ENCODE measurements at regions not wholly inside any gene's neighbourhood (a gene's known extent, or its start where the extent isn't known, plus 50 kb on each side); places are given as distances from the start of the nearest gene placed in this dataset.
A peak's percentile ranks its signal among the peaks of the same experiment; 100 is the strongest.

DNA sequence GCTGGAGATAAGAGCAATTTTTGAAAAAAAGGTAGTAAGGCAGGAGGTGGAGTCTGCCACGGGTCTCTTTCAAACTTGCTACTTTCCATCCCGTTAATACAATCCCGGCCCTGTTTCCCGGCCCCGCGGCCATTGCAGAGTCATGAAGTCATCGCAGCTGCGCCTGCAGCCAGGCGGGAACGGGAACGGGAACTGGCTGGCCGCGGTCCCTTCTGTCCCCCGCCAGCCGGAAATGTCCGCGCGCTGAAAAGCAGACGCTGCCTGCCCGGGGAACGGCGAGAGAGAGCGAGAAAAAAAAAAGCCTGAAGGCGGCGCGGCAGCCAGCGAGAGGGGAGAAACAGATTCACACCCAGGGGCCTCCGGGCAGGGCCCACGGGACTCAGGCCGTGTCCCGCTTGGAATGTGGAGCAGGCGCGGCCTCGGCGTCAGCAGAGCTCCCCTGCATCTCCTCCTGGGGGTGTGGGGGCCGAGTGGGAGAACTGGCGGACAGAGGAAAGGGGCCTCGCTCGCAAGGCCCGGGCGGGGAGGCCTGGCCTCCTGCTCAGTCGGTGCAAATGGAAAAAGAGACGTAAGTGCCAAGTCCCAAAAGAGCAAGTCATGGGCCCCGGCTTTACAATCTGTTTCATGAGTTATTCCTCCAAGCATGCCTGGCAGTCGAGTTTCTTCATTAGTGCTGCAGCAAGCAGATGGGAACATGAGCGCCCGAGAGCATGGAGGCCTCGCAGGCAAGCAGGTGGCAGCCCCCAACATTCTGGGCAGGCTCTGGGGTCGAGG is 201.2 kb upstream of the GAS1 start:
- peak overlapping the region; percentile 42 for H3K4me3 ChIP-seq
- ATAC-seq (peak; percentile 83 to 94), DNase-seq (peak; percentile 70)
- no peaks in the 10 kb centered on the region for H3K36me3 ChIP-seq
- intact Hi-C loops (cut with DNase I), result no loop called here
- H3K27ac ChIP-seq, result peak overlapping the region; percentile 81
- peaks cover 6% of the 10 kb centered on the region for H3K4me1 ChIP-seq
- TF ChIP-seq CTCF (IDR thresholded peaks at IDR 0.05), result no peak
- no peaks in the 10 kb centered on the region for H3K9me3 ChIP-seq
- H3K27me3 ChIP-seq (ENCODE audit: low read depth), result peaks cover 12% of the 10 kb centered on the region

GRCh38 chr9:87149799-87150198 is 202.5 kb upstream of the GAS1 start:
- Histone ChIP-seq H3K4me3 (no peak overlapping the region), H3K27ac (no peak overlapping the region), H3K36me3 (no peaks in the 10 kb centered on the region), H3K4me1 (peaks cover 6% of the 10 kb centered on the region), H3K27me3 (ENCODE audit: low read depth) (peaks cover 18% of the 10 kb centered on the region), H3K9me3 (no peaks in the 10 kb centered on the region)
- intact Hi-C loops (cut with DNase I), result no loop called here
- DNase-seq (no peak), ATAC-seq (no peak)
- TF ChIP-seq CTCF (IDR thresholded peaks at IDR 0.05), result no peak

DNA sequence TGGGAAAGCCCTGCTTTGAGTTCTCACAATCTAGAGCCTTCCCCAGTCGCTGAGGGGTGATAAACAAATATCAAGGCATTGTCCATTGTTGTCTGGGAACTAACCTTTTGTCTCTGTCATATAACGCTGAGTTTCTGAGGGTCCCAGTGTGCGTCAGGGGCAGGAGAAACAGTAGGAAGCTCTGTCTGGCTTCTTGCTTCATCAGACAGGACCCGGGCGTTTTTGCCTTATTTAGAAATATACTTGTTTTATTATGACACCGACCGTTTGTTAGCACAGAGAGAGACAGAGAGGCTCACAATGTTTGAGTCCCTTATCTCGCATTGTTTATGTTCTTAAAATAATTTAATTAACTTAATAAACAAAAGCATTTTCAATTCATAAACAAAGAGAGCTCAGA is 204.9 kb upstream of the GAS1 start:
- TF ChIP-seq CTCF (IDR thresholded peaks at IDR 0.05), result no peak
- no peak for DNase-seq
- peaks cover 6% of the 10 kb centered on the region for H3K4me1 ChIP-seq

DNA sequence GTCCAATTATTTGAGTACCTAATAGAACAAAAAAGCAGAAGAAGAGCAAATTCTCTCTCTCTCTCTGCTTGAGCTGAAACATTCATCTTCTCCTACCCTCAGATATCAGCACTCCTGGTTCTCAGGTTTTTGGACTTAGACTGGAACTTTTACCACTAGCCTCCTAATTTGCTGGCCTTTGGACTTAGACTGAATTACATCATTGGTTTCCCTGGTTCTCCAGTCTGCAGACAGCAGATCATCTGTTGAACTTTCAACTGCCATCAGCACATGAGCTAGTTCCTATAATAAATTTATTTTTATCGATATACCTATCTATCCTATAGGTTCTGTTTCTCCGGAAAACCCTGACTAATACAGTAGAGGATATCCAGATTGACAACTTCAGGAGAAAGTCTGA is 208.9 kb upstream of the GAS1 start:
- Histone ChIP-seq H3K27ac (no peak overlapping the region), H3K9me3 (no peaks in the 10 kb centered on the region), H3K27me3 (ENCODE audit: low read depth) (peaks cover 6% of the 10 kb centered on the region), H3K4me1 (no peaks in the 10 kb centered on the region), H3K36me3 (no peaks in the 10 kb centered on the region), H3K4me3 (no peak overlapping the region)
- ATAC-seq, result no peak
- intact Hi-C loops (cut with DNase I), result no loop called here
- no peak for DNase-seq
- TF ChIP-seq CTCF (IDR thresholded peaks at IDR 0.05), result no peak

More for the DNA sequence above, 204.9 kb upstream of the GAS1 start:
- H3K4me3 ChIP-seq, result no peak overlapping the region
- ATAC-seq, result no peak
- H3K9me3 ChIP-seq, result no peaks in the 10 kb centered on the region
- intact Hi-C loops (cut with DNase I), result no loop called here
- no peaks in the 10 kb centered on the region for H3K36me3 ChIP-seq
- peaks cover 18% of the 10 kb centered on the region for H3K27me3 ChIP-seq (ENCODE audit: low read depth)
- H3K27ac ChIP-seq, result no peak overlapping the region

DNA sequence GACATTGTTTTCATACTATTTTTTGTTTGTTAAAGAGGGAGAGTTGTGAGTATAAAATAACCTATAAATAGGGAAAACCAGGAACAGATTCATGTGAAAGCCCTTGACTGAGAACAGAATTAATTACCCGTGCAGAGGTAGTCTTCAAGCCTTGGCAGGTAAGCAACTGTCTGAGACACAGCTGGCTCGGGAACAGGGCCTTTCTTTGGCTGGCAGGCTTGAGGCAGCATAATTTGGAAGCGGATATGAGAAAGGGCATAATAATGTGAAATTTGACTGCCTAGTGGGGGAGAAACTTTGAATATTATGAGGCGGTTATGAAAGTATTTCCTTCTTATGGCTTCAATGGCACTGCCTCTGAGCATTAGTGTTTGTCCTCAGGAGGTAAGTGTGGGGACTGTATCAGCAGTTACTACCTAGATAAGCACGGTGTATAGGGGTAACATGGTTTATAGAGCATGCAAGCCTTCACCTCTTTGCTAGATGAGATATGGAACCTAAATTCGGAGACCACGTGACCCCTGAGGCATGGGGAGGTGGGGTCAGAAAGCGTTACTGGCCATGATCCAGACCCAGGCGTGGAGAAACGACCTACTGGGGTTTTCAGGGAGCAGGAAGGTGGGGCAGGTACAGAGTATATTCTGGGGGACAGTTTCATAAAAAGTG is 210.2 kb upstream of the GAS1 start:
- Histone ChIP-seq H3K4me1 (no peaks in the 10 kb centered on the region), H3K4me3 (no peak overlapping the region), H3K27ac (no peak overlapping the region), H3K9me3 (no peaks in the 10 kb centered on the region), H3K27me3 (ENCODE audit: low read depth) (peaks cover 6% of the 10 kb centered on the region), H3K36me3 (no peaks in the 10 kb centered on the region)
- no peak for DNase-seq
- TF ChIP-seq CTCF (IDR thresholded peaks at IDR 0.05), result no peak
- intact Hi-C loops (cut with DNase I), result no loop called here
- ATAC-seq, result no peak
